ENCODE measurements at regions not wholly inside any gene's neighbourhood (a gene's known extent, or its start where the extent isn't known, plus 50 kb on each side); places are given as distances from the start of the nearest gene placed in this dataset.

DNA sequence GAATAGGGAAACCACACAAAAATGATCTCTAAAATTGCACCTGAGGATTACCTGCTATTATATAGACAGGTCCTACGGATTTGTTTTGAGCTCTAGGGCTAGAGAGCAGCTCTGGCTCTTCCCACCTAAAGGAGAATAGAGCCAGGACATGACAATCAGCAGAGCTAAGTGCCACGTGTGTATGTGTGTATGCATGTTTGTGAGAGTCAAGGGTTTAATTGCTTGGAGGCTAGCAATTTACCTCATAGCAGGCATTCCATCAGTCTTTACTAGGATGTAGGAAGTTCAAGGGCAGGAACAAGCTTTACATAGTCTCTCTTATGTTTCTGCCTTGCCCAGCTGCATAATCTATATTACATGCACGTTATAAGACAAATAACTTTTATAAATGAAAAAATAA is 498.2 kb downstream of the NSUN3 start:
- POLR2A ChIA-PET = no interaction called here
- no peak overlapping the region for H3K27ac ChIP-seq (ENCODE audit: extremely low read depth, low read depth, low read length)
- TF ChIP-seq ZNF26 (tag by site-specific recombination; IDR thresholded peaks at IDR 0.05) = no peak
- no peak for TF ChIP-seq GFI1B (tag by site-specific recombination; IDR thresholded peaks at IDR 0.05)
- TF ChIP-seq ZNF580 (tag by site-specific recombination; IDR thresholded peaks at IDR 0.05) = no peak
- TF ChIP-seq ZNF514 (tag by site-specific recombination; IDR thresholded peaks at IDR 0.05) = no peak
- no peak for TF ChIP-seq ZNF133 (tag by site-specific recombination; IDR thresholded peaks at IDR 0.05)
- no peak for TF ChIP-seq ZFP3 (tag by site-specific recombination; IDR thresholded peaks at IDR 0.05; ENCODE audit: low read depth)
- TF ChIP-seq KLF17 (tag by site-specific recombination; IDR thresholded peaks at IDR 0.05) = no peak
- TF ChIP-seq ZBTB21 (tag by site-specific recombination; IDR thresholded peaks at IDR 0.05) = no peak
- TF ChIP-seq ZSCAN18 (tag by site-specific recombination; IDR thresholded peaks at IDR 0.05) = no peak
- no peak for TF ChIP-seq HIC1 (tag by site-specific recombination; IDR thresholded peaks at IDR 0.05)
- TF ChIP-seq SCRT2 (tag by site-specific recombination; IDR thresholded peaks at IDR 0.05) = no peak
- TF ChIP-seq, protein P1, sequence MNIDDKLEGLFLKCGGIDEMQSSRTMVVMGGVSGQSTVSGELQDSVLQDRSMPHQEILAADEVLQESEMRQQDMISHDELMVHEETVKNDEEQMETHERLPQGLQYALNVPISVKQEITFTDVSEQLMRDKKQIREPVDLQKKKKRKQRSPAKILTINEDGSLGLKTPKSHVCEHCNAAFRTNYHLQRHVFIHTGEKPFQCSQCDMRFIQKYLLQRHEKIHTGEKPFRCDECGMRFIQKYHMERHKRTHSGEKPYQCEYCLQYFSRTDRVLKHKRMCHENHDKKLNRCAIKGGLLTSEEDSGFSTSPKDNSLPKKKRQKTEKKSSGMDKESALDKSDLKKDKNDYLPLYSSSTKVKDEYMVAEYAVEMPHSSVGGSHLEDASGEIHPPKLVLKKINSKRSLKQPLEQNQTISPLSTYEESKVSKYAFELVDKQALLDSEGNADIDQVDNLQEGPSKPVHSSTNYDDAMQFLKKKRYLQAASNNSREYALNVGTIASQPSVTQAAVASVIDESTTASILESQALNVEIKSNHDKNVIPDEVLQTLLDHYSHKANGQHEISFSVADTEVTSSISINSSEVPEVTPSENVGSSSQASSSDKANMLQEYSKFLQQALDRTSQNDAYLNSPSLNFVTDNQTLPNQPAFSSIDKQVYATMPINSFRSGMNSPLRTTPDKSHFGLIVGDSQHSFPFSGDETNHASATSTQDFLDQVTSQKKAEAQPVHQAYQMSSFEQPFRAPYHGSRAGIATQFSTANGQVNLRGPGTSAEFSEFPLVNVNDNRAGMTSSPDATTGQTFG (tag by site-specific recombination; IDR thresholded peaks at IDR 0.05; ENCODE audit: borderline replicate concordance) = no peak
- H3K4me1 ChIP-seq (ENCODE audit: control insufficient read depth, insufficient read depth, low read length) = no peaks in the 10 kb centered on the region
- H3K4me3 ChIP-seq (ENCODE audit: low read depth, low read length) = no peak overlapping the region
- no peaks in the 10 kb centered on the region for H3K36me3 ChIP-seq (ENCODE audit: control insufficient read depth in 2 of 2, insufficient read depth in 1 of 2, low read length in 2 of 2)
- CTCF ChIA-PET = interaction anchor here (1.4 kb wide), 1 partner anchor 326 kb away, joined by 5 read pairs; no protein-coding TSS in a partner anchor
- H3K9me3 ChIP-seq (ENCODE audit: control insufficient read depth, insufficient read depth, low read depth, low read length) = no peaks in the 10 kb centered on the region

DNA sequence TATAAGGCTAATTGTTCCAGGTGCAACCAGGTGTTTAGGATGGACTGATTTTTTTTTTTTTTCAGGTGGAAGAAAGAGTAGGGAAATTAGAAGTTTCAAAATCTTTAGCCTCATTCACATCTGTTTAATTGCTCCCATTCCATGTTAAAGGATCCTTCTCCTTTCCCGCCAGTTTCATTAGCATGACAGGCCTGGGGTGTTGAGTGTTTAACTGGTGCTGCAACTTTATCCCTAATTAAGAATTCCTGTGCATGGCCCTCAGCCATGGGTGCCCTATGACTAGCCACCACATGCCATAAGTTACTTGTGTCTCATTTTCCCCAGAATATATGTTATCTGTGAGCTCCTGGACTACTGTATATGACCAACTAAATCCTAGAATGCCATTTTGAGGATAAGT is 501.4 kb downstream of the NSUN3 start:
- Histone ChIP-seq H3K4me3 (ENCODE audit: low read depth, low read length) (no peak overlapping the region), H3K4me1 (ENCODE audit: control insufficient read depth, insufficient read depth, low read length) (no peaks in the 10 kb centered on the region), H3K36me3 (ENCODE audit: control insufficient read depth in 2 of 2, insufficient read depth in 1 of 2, low read length in 2 of 2) (no peaks in the 10 kb centered on the region), H3K27ac (ENCODE audit: extremely low read depth, low read depth, low read length) (no peak overlapping the region), H3K9me3 (ENCODE audit: control insufficient read depth, insufficient read depth, low read depth, low read length) (no peaks in the 10 kb centered on the region)
- CTCF ChIA-PET = no interaction called here
- POLR2A ChIA-PET = no interaction called here
- TF ChIP-seq ZNF138 (tag by site-specific recombination; IDR thresholded peaks at IDR 0.05; ENCODE audit: borderline replicate concordance) (no peak), ZNF398 (tag by site-specific recombination; IDR thresholded peaks at IDR 0.05) (no peak), KLF9 (tag by site-specific recombination; IDR thresholded peaks at IDR 0.05; ENCODE audit: low read depth) (no peak), ZBTB17 (tag by site-specific recombination; IDR thresholded peaks at IDR 0.05) (no peak), ZNF571 (tag by site-specific recombination; IDR thresholded peaks at IDR 0.05) (no peak), KLF17 (tag by site-specific recombination; IDR thresholded peaks at IDR 0.05) (no peak)
- TF ChIP-seq, protein P2, sequence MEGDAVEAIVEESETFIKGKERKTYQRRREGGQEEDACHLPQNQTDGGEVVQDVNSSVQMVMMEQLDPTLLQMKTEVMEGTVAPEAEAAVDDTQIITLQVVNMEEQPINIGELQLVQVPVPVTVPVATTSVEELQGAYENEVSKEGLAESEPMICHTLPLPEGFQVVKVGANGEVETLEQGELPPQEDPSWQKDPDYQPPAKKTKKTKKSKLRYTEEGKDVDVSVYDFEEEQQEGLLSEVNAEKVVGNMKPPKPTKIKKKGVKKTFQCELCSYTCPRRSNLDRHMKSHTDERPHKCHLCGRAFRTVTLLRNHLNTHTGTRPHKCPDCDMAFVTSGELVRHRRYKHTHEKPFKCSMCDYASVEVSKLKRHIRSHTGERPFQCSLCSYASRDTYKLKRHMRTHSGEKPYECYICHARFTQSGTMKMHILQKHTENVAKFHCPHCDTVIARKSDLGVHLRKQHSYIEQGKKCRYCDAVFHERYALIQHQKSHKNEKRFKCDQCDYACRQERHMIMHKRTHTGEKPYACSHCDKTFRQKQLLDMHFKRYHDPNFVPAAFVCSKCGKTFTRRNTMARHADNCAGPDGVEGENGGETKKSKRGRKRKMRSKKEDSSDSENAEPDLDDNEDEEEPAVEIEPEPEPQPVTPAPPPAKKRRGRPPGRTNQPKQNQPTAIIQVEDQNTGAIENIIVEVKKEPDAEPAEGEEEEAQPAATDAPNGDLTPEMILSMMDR (tag by site-specific recombination; IDR thresholded peaks at IDR 0.05) = no peak
- TF ChIP-seq, protein P3, sequence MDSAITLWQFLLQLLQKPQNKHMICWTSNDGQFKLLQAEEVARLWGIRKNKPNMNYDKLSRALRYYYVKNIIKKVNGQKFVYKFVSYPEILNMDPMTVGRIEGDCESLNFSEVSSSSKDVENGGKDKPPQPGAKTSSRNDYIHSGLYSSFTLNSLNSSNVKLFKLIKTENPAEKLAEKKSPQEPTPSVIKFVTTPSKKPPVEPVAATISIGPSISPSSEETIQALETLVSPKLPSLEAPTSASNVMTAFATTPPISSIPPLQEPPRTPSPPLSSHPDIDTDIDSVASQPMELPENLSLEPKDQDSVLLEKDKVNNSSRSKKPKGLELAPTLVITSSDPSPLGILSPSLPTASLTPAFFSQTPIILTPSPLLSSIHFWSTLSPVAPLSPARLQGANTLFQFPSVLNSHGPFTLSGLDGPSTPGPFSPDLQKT (IDR thresholded peaks at IDR 0.05; ENCODE audit: borderline replicate concordance, low read depth, low read length) = no peak

All from HEK293 (cell line).